Medulla oblongata (tissue), 1 donor: ENCODE measurements at regions not wholly inside any gene's neighbourhood (a gene's known extent, or its start where the extent isn't known, plus 50 kb on each side); places are given as distances from the start of the nearest gene placed in this dataset.
"Not testable (repeated sequence)": the region's sequence is repeated elsewhere in the genome, so short reads cannot be mapped to it uniquely, and the experiment has no call there.

Experiments used
- DNase-seq: peaks from one replicate; pipeline ENCODE4 v3.0.0-alpha.2; 2015; ENCODE audit errors: extremely low spot score

DNA sequence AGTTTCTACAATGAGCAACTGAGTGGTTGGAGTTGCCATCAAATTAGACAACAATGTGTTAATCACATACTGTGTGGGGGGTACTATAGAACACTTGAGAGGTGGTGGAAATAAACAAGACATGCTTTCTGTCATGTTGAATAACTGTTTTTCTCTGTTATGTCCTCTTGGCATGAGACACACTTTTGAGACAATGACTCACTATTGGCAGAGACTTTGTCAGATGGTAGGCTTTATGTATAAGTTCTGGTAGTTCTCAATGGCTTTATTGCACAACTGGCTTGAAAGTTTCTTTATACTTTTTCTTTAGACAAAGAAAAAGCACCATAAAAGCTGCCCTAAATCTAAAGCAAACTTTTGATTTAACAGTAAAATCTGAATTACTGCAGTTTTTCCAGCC lies 578.7 kb downstream of the ADCYAP1 start:
- DNase-seq, result peak; percentile 12

DNA sequence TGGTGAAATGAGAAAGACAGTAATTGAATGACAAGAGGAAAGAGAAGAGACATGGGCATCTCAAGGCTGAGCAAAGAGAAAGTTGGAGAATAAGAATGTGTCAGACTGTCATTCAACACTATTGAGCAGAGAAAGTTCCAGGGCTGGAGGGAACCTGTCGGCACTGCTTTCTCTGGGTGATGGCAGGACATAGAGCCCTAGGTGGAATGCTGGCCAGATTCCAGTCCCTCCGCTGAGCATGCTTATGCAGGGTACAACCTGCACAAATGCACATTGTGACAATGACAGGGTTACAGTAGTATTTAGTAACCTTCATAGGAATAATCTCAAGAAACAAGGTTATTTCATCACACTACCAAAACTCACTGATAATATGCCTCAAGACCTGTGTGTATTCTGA lies 582.8 kb downstream of the ADCYAP1 start:
- no peak for DNase-seq

DNA sequence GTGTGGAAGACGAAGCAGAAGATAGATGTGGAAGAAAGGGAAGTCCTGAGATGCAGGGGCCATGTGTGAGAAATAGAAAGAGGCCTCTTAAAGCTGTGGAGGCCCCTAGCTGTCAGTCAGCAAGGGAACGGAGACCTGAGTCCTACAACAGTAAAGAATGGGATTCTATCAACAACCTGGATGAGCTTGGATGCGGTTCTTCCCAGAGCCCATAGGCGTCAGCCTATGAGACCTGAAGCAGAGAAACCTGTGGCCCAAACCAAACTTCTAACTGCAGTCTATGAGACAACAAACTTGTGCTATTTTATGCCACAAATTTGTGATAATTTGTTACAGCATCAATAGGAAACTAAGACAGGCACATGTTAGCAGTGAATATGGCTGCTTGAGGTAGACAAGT lies 583.7 kb downstream of the ADCYAP1 start:
- DNase-seq, result no peak

DNA sequence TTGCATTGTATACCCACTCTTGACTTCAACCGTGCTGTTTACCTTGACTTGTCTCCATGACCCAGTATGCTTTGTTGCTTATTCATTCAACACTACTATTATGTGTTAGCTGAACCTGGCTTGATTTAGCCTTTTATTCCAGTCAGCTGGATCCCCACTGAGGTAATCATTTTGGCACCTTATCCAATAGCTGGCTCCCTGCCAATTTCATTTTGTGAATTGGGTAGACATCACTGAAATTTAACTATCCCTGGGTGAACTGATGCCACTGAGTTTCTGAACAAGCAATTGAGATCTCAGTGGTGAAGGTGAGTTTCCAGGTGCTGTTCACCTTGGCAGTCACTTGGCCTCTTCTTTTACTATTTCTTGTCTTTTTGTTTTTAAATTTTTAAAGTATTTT lies 584.3 kb downstream of the ADCYAP1 start:
- DNase-seq, result no peak

- no peak for DNase-seq
These were observed 590.7 kb downstream of the ADCYAP1 start for GRCh38 chr18:1495387-1495786.

GRCh38 chr18:1496096-1496495 lies 591.4 kb downstream of the ADCYAP1 start:
- DNase-seq, result no peak

GRCh38 chr18:1498216-1498615 lies 593.5 kb downstream of the ADCYAP1 start:
- no peak for DNase-seq

- DNase-seq, result no peak
These were observed 594.6 kb downstream of the ADCYAP1 start for GRCh38 chr18:1499265-1499664.

DNA sequence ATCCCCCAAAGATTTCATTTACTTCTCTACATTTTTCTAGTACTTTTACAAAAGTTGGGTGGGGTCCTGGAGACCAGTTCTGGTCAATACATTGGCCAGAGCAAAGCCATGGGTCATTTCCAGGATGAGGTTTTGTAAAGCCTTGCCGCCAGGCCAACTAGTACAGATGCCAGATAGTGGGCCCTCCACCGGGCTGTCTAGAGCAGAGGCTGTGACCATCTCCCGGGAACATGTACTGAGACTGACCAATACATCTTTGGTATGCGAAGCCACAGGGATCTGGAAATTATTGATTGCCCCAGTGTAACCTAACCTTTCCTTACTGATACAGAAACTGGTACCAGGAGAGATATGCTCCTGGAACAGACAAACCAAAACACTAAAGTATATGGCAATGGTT lies 599.2 kb downstream of the ADCYAP1 start:
- DNase-seq, result no peak

DNA sequence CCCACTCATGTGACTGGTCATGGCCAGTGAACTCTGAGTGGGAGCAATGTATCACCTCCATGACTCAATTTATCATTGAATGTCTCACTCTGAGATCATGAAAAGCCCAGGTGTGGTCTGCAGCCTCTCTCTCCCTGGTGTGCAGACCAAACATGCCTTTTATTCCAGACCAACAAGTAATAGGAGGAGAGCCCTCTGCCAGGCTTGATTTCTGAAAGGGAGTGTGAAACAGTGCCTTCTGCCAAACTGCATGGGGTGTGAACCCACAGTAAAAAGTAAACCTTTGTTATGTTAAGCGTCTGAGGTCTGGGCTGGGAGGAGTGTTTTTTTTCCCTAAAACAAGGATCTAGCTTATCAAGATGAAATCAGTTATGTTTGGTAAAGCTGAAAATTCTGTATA lies 601.2 kb downstream of the ADCYAP1 start:
- no peak for DNase-seq

- no peak for DNase-seq
These were observed 606.0 kb downstream of the ADCYAP1 start for GRCh38 chr18:1510542-1511179.

GRCh38 chr18:1511619-1512311 lies 607.1 kb downstream of the ADCYAP1 start:
- no peak for DNase-seq

- no peak for DNase-seq
These were observed 608.8 kb downstream of the ADCYAP1 start for GRCh38 chr18:1513519-1513918.

- DNase-seq, result not testable (repeated sequence)
These were observed 617.0 kb downstream of the ADCYAP1 start for GRCh38 chr18:1521588-1522248.

GRCh38 chr18:1522249-1522615 lies 617.6 kb downstream of the ADCYAP1 start:
- DNase-seq, result no peak

- DNase-seq, result no peak
These were observed 622.3 kb downstream of the ADCYAP1 start for GRCh38 chr18:1526991-1527390.

DNA sequence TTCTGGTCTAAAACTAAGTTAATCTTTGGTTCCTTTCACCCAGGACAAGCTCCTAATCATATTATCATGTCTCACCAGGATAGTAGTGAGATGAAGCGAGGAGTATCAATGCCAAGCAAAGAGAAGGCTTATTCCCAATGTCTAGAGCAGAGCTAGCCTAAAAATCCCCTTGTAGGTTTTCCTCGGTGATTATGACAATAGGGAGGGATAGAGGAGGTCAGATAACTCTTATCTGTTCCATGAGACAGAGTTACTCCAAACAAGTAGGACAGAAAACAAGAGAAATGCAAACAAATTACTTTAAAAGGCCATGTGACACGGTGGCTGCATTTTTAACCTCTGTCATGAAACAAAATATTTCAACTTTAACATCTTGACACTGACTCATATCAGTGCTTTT lies 623.1 kb downstream of the ADCYAP1 start:
- no peak for DNase-seq

DNA sequence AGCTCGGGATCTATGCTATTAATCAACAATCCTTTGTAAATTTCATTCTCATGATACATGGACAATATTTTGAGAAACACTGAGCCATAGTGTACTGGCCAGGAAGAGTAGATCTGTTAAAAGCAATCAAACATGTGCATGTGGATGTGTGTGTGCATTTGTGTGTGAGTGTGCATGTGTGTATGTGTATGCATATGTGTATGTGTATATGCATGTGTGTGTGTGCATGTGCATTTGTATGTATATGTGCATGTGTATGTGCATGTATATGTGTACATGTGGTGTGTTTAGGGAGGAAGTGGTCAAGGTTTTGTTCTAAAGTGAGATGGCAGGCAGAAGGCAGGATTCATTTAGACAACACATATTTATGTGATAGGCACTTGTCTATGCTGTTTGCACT lies 623.8 kb downstream of the ADCYAP1 start:
- DNase-seq, result no peak

DNA sequence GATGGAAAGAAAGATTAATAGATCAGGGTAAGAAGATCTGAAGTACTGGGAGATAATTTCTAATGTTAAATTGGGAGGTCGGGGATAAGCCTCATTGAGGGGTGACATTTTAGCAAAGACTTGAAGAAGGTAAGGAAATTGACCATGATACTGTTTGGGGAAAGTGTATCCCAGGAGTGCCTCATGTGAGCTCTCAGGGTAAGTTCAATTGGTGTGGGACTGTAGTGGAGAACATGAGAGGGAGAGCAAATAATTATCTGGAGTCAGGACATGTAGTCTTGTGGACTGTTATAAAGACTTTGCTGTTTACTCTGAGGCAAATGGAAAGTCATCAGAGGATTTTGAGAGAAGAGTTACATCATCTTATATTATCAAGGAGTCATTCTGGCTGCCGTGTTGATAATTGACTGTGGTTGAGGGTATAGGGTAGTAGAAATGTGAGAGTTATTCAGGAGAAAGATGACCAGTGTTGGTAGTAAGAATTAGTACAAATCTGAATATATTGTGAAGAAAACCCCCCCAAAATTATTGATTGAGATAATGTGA lies 624.4 kb downstream of the ADCYAP1 start:
- no peak for DNase-seq

- no peak for DNase-seq
These were observed 626.0 kb downstream of the ADCYAP1 start for GRCh38 chr18:1530650-1531049.

DNA sequence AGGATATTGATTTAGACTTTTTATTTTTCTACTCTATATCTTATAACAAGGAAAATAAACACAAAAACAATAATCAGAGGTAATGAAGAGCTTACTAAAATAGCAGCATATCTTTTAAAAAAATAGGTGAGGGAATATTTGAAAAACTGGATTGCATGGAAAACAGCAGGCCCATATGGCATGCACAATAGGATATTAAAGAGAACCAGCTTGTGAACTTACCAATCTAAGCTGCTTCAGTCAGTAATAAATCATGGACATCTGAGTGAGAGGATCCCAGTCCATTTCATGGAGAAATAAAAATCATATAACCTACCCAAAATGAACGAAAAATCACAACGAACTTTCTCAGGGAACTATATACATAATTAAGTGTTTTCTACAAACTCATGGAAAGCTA lies 634.6 kb downstream of the ADCYAP1 start:
- DNase-seq, result no peak

GRCh38 chr18:1541478-1541877 lies 636.8 kb downstream of the ADCYAP1 start:
- no peak for DNase-seq

- DNase-seq, result no peak
These were observed 637.6 kb downstream of the ADCYAP1 start for GRCh38 chr18:1542230-1542774.
